Fibroblast of mammary gland (primary cell): ENCODE measurements at regions not wholly inside any gene's neighbourhood (a gene's known extent, or its start where the extent isn't known, plus 50 kb on each side); places are given as distances from the start of the nearest gene placed in this dataset.

Experiments used
- DNase-seq: peaks from one replicate; pipeline ENCODE4 v3.0.0-alpha.2; 2010; ENCODE audit warnings: low read depth
- H3K4me3 ChIP-seq: 2 replicates; pipeline ENCODE4 v1.5.1; 2011; ENCODE audit warnings: low read depth, mild to moderate bottlenecking, low read length, moderate library complexity; ENCODE audit not compliant: control insufficient read depth
- TF ChIP-seq, protein P1 (sequence below): conservative IDR thresholded peaks from 2 replicates; pipeline ENCODE4 v1.5.1; 2011; ENCODE audit warnings: low read depth, low read length, inconsistent platforms; ENCODE audit not compliant: control insufficient read depth, insufficient read depth

DNA sequence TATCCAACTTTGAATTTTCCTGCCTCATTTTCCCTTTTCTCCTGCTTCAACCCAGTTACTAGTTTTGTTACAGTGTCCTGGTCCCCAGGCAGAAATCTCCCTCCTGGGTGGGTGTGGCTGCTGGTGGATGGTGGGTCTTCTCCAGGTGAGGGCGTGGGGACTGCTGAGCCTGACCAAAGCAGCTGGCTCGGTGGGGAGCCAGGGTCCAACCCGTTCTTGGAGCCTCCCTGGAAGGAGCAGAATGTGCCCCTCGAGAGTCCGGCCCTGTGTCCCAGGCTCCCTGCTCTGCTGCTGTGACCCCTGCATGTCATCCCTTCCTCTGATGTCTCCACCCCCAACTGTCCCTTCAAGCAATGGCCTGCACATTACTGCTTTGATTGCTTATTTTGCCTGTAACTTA is 86.6 kb upstream of the TCERG1L start:
- DNase-seq, result no peak
- TF ChIP-seq, protein P1, sequence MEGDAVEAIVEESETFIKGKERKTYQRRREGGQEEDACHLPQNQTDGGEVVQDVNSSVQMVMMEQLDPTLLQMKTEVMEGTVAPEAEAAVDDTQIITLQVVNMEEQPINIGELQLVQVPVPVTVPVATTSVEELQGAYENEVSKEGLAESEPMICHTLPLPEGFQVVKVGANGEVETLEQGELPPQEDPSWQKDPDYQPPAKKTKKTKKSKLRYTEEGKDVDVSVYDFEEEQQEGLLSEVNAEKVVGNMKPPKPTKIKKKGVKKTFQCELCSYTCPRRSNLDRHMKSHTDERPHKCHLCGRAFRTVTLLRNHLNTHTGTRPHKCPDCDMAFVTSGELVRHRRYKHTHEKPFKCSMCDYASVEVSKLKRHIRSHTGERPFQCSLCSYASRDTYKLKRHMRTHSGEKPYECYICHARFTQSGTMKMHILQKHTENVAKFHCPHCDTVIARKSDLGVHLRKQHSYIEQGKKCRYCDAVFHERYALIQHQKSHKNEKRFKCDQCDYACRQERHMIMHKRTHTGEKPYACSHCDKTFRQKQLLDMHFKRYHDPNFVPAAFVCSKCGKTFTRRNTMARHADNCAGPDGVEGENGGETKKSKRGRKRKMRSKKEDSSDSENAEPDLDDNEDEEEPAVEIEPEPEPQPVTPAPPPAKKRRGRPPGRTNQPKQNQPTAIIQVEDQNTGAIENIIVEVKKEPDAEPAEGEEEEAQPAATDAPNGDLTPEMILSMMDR, result no peak
- H3K4me3 ChIP-seq, result no peak overlapping the region

DNA sequence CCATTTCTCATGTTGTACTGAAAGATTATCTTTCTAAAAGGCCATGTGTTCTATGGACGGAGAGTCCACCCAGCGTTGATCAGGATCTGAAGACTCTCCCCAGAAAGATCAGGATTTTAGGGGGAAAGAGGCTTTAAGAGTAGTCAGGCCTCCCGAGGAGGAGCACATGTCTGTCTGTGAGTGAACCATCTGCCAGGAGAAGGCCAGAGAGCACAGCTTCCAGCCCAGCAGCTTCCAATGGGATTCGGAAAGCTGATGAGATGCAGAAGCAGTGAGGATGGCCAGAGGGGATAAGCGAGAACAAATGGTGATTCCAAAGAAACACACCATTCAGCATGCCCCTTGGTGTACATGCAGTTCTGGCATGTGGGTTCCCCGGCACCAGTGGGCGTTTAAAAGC is 88.5 kb upstream of the TCERG1L start:
- TF ChIP-seq, protein P1, result no peak
- DNase-seq, result no peak
- H3K4me3 ChIP-seq, result no peak overlapping the region

DNA sequence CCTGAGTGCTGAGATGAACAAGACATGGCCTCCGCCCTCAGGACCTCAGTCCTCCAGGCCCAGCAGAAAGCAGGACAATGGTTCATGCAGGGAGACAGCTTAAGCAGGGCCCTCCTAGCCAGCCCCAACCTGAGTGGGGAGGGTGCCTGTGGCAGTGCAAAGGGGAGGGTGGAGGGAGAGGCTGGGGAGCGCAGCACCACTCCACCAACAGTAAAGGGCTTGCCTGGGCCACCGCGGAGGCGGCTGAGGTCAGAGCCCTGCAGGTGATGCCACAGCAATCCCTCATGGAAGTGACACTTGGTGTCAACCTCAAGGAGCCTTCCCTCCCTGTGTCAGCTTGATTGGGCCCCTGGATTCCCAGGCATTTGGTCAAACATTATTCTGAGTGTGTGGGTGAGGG is 89.0 kb upstream of the TCERG1L start:
- TF ChIP-seq, protein P1, result no peak
- no peak for DNase-seq
- H3K4me3 ChIP-seq, result no peak overlapping the region

DNA sequence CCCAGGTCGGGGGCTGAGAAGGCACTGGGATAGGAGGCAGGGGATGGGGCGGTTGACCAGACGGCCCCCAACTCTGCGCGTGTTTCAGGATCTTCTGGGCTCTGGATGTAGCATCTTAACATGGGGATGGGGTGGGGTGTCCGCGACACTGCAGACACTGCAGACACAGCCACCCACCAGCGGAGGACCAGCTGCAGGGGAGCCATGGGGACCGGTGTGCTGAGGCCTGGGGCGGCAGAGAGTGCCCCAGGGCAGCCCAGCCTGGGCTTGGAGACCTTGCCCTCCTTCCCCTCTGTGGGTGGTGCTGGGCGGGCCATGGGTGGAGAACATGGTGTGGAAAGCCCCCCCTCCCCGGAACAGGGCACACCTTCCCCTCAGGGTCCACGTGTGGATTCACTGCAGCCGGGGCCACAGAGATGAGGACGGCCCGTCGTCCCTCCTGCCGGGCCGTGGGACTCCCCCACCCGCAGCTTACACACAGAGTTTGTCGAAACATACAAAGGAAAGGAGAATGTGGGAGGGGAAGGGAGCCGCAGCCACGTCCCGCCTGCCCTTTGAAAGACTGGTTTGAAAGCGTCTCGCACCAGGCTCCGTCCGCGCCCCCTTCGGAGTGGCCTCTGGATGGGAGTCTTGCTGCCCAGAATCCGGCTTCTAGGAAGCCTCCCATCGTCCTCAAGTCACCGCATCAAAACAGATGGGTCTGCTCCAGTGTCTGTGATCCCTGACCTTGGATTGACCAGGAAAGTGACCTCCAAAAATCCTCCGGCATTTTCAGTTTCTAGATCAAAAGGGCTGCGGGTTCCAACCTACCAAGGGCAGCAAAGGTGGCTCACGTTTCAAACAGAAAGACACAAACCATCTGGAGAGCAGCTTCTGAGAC is 91.5 kb upstream of the TCERG1L start:
- no peak for DNase-seq
- TF ChIP-seq, protein P1, result no peak
- H3K4me3 ChIP-seq, result no peak overlapping the region

DNA sequence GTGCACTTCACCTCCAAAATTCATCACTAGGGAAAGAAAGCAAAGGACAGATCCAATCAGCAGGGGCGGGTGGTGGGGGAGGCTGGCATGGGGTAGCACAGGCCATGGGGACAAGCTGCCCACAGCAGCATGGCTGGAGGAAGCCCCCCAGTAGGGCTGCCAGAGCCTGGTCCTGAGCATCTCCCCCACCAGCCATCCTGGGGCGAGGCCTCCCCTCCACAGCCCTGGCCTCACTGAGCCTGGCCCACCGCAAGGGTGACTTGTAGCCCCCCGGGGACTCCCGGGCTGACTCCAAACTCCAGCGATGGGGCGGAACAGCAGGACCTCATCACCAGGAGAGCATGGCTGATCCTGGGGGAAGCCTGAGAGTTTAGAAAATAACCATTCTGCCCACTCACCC is 92.4 kb upstream of the TCERG1L start:
- DNase-seq, result no peak
- TF ChIP-seq, protein P1, result no peak
- H3K4me3 ChIP-seq, result no peak overlapping the region

DNA sequence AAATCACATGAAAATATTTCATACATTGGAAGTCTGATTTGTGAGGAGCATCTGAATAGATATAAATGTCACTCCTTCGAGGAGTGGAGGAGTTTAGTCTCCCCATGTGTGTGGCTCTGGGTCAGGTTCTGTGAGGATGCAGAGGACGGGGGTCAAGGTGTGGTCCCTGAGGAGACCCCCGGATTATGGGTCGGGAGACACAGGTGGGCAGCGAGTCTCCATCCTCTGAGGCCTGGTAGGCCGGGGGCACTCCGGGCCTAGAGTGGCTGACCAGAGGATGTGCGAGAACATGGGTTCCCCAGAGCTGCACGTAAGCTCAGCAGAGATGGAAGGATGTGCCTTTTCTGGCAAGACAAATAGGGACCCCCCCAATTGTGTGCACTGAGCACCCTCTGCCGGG is 93.4 kb upstream of the TCERG1L start:
- no peak for DNase-seq
- no peak overlapping the region for H3K4me3 ChIP-seq
- TF ChIP-seq, protein P1, result no peak
